ENCODE measurements at regions not wholly inside any gene's neighbourhood (a gene's known extent, or its start where the extent isn't known, plus 50 kb on each side); places are given as distances from the start of the nearest gene placed in this dataset.

- TF ChIP-seq POLR2AphosphoS5 (IDR thresholded peaks at IDR 0.05) (no peak), CTCF (IDR thresholded peaks at IDR 0.05) (no peak), POLR2A (IDR thresholded peaks at IDR 0.05) (no peak)
Observed at GRCh38 chr4:43882470-43882869, 566.1 kb downstream of the KCTD8 start.
